Inflammatory macrophage treated with lipopolysaccharide for 1 hour (primary cell): ENCODE measurements at regions not wholly inside any gene's neighbourhood (a gene's known extent, or its start where the extent isn't known, plus 50 kb on each side); places are given as distances from the start of the nearest gene placed in this dataset.
"Not testable (repeated sequence)": the region's sequence is repeated elsewhere in the genome, so short reads cannot be mapped to it uniquely, and the experiment has no call there.

Experiments used
- DNase-seq, 2 donors: peaks; one replicate each; pipeline ENCODE4 v3.0.0-alpha.2; 2020 to 2022

- DNase-seq, result no peak
These were observed 108.9 kb upstream of the AHI1 start for GRCh38 chr6:135606392-135606791.

GRCh38 chr6:135608031-135608430 lies 110.5 kb upstream of the AHI1 start:
- DNase-seq, result no peak

GRCh38 chr6:135610192-135610591 lies 112.7 kb upstream of the AHI1 start:
- DNase-seq, result not testable (repeated sequence)

GRCh38 chr6:135616655-135617054 lies 119.1 kb upstream of the AHI1 start:
- no peak for DNase-seq

- DNase-seq, result no peak
These were observed 119.7 kb upstream of the AHI1 start for GRCh38 chr6:135617222-135617621.

GRCh38 chr6:135622081-135622480 lies 124.5 kb upstream of the AHI1 start:
- no peak for DNase-seq

- DNase-seq, result no peak
These were observed 126.4 kb upstream of the AHI1 start for GRCh38 chr6:135623979-135624378.

- no peak for DNase-seq
These were observed 127.1 kb upstream of the AHI1 start for GRCh38 chr6:135624402-135625295.

- not testable (repeated sequence) for DNase-seq
These were observed 128.5 kb upstream of the AHI1 start for GRCh38 chr6:135626001-135626400.

- DNase-seq, result no peak
These were observed 129.7 kb upstream of the AHI1 start for GRCh38 chr6:135627092-135627715.

GRCh38 chr6:135630789-135631376 lies 133.3 kb upstream of the AHI1 start:
- no peak for DNase-seq

GRCh38 chr6:135631821-135632220 lies 134.3 kb upstream of the AHI1 start:
- no peak for DNase-seq

GRCh38 chr6:135633573-135633972 lies 136.0 kb upstream of the AHI1 start:
- no peak for DNase-seq

GRCh38 chr6:135637701-135638100 lies 140.2 kb upstream of the AHI1 start:
- DNase-seq, result no peak

GRCh38 chr6:135638108-135638507 lies 140.6 kb upstream of the AHI1 start:
- no peak for DNase-seq

- DNase-seq, result no peak
These were observed 142.5 kb upstream of the AHI1 start for GRCh38 chr6:135640048-135640447.

- no peak for DNase-seq
These were observed 143.0 kb upstream of the AHI1 start for GRCh38 chr6:135640449-135641111.

- DNase-seq, result no peak
These were observed 145.4 kb upstream of the AHI1 start for GRCh38 chr6:135642912-135643311.

GRCh38 chr6:135644394-135644793 lies 146.9 kb upstream of the AHI1 start:
- DNase-seq, result no peak

- DNase-seq, result peak in 1 of 2 donors; percentile 17
These were observed 150.0 kb upstream of the AHI1 start for GRCh38 chr6:135647521-135647920.

GRCh38 chr6:135651964-135652755 lies 154.6 kb upstream of the AHI1 start:
- peak; percentile 17 to 29 for DNase-seq

GRCh38 chr6:135655055-135655454 lies 157.5 kb upstream of the AHI1 start:
- DNase-seq, result no peak

GRCh38 chr6:135657207-135657606 lies 159.7 kb upstream of the AHI1 start:
- no peak for DNase-seq
